ENCODE measurements at regions not wholly inside any gene's neighbourhood (a gene's known extent, or its start where the extent isn't known, plus 50 kb on each side); places are given as distances from the start of the nearest gene placed in this dataset.
"Not testable (repeated sequence)": the region's sequence is repeated elsewhere in the genome, so short reads cannot be mapped to it uniquely, and the experiment has no call there.

DNA sequence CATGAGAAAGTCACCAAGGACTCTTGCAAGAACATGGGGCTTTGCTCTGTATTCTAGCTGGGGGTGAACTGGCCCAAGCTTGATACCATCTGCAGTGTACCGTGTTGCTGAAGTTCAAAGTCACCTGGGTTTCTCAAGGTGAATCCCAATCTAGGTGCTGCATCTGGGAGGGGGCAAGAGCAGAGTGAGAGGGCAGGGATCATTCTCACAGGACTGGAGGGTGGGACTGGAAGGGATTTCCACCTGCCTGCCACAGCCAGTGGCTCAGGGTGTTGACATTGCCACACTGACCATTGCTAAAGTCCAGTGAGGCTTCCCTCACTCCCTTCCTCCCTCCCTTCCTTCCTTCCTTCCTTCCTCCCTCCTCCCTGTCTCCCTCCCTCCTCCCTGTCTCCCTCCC, 98.7 kb downstream of the MYCN start:
- no peak for DNase-seq

DNA sequence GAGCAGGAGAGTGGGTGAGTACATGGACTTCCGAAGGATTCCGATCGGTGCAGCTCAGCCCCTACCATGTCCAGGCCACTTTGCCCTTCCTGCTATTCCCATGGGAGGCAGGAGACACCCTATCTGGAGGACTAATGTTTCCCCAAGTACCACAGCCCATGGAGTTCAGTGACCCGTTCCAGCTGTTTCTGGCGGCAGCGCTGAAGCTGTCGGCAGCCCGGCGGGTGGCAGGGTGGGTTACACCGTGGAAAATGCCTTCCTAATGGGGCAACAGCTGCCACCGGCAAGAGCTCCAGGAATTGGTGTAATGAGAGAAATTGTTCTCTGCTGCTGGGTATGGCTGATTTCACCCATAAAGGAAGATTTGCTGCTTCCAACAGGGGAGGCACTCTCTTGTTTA, 98.3 kb downstream of the MYCN start:
- DNase-seq, result no peak

DNA sequence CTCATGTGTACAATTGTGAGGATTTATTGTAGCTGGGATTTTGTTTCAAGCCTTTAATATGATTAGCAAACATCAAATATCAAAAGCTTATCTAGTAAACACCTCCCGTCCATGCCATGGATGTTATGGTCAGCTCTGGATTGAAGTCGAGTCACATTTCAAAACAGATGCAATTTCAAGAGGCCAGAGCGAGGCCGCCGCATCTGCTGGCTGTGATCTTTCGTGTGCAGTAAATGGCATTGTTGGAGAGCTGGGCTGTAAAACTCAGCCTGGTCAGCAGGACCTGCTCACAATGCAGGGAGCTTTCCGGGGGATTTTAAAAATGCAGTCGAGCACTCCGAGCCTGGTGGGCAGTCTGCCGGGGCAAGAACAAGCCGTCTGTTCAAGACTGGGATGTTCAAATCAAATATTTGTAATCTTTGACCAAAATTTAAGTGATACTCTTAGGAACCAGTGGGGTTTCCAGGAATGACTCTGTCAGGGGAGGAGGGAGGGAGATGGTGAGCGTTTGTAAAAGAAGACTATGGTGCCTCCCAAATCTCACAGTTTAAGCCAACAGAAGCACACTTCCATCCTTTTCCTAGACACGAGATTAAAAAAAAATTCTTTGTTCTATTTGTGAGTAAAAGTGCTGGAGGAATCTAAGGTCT, 97.6 kb downstream of the MYCN start:
- DNase-seq, result no peak

DNA sequence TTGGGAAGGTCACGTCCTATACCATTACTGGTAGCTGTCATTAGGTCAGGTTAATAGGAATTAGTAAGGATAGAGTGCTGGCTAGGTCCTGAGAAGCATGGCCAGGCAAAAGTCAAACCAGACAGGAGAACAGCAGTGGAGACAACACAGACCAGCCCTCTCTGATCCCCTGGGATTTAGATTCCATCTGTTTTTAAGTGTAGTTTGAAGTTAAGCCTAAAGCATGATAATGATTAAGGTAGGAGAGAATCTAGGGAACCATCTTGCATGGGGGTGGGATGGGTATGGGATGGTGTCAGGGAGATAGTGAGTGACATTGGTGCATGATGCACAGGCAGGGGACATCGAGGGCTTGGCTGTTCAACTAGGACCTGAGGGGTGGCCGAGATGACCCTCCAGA, 96.6 kb downstream of the MYCN start:
- DNase-seq, result no peak

DNA sequence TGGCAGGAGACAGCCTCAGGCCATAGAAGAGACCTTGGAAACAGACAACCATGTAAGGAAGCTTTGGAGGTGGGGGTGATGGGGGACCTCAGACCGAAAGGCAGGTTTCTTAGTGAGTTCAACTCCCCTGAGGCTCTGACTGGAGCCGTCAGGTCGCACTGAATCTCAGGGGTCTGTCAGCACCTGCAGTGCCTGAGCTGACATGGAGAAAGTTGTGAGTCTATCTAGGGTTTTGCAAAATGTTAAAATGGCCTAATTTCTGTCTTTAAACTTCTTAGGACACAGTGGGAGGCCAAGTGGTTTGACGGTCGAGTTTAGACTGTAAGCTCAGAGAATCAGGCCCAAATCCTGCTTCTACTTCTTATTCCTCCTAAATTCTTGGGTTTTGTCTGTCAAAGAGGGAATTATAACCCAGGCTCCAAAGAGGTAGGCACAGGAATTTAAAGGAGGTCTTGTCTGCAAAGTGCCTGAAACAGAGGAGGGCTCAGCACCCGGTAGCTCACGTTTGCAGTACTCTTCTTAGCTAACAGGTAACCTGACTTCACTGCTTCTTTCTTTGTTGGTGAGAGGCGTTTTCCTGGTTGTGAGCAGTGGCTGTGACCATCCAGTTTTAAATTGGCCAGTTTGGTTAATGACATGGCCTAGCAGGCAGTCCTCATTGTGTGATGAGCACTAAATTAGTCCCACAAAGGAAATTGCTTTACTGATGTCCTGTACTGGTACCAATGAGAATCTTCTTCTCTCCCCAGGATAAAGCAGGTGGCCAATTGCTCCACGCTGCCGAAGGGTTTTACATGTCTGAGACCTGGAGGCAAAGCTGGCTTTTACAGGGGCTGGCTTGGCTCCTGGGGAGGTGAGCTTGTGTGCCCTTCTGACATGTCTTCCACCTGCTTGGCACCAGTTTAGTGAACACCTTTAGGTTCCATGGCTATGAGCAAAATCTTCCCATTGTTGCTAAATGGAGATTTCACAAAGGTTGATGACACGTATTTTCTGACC, 95.7 kb downstream of the MYCN start:
- DNase-seq, result no peak

DNA sequence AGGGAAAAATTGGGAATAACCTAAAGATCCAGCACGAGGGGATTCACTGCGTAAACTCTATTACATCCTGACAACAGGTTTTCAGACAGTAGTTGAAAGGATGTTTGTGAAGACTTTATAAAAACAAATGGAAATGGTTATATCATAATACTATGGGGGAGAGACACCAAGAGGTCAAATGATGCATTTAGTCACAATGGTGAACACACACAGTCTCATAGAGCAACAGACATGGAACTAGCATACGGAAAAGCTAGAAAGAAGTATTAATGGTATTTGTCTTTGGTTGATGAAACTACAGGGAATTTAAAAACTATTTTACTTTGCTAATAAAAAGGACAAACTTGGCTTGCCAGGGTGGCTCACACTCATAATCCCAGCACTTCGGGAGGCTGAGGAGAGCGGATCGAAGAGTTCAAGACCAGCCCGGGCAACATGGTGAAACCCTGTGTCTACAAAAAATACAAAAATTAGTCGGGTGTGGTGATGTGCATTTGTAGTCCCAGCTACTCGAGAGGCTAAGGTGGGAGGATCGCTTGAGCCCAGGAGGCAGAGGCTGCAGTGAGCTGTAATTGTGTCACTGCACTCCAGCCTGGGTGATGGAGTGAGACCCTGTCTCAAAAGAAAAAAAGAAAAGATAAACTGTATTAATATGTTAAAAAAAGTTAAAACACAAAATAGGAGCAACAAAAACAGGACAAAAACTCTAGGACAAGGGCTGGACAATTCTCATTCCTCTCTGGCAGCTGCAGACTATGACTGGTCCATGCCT, 94.8 kb downstream of the MYCN start:
- DNase-seq, result no peak

DNA sequence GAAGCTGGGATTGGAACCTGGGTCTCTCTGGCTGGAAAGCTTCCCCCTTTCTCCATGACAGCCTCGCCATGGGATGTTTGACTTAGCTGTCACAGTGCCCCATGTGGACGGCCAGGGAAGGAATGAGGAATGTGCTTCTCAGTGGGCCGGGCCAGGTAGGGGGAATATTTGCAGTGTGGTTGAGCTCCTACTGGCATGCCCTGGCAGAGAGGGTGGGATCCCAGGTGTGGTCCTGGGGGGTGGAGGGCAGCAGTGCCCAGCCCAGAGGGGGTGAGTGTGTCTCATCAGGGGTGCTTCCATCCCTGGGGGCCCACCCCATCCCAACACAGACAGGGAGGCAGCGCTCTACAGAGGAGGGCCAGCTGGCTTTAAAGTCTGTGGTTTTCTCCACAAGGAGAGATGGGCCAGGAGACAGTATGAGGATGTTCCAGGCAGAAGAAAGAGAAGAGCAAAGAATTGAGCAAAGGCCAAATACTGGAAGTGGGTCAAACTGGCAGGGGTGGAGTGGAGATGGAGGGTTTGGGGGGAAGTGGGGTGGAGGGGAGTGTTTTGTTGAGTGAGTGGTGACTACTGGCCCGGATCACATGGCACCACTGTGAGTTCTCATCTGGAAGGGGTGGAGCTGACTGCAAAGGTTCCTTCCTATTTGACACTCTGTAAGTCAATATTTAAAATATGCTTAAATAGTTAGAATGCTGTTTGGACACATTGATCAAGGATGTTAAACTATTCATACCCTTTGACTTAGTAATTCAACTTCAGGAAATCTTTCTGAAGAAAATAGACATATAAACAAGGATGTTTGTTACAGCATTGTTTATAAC, 94.0 kb downstream of the MYCN start:
- DNase-seq, result no peak

DNA sequence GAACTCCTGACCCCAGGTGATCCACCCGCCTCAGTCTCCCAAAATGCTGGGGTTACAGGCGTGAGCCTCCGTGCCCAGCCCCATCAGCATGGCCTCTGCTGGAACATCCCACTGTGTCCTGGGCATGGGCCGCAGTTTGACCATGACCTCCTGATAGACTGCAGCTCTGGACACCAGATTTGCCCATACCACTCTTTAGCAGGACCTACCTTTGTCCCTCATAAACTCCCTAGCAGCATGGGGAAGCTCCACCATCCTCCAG, 92.6 kb downstream of the MYCN start:
- no peak for DNase-seq

DNA sequence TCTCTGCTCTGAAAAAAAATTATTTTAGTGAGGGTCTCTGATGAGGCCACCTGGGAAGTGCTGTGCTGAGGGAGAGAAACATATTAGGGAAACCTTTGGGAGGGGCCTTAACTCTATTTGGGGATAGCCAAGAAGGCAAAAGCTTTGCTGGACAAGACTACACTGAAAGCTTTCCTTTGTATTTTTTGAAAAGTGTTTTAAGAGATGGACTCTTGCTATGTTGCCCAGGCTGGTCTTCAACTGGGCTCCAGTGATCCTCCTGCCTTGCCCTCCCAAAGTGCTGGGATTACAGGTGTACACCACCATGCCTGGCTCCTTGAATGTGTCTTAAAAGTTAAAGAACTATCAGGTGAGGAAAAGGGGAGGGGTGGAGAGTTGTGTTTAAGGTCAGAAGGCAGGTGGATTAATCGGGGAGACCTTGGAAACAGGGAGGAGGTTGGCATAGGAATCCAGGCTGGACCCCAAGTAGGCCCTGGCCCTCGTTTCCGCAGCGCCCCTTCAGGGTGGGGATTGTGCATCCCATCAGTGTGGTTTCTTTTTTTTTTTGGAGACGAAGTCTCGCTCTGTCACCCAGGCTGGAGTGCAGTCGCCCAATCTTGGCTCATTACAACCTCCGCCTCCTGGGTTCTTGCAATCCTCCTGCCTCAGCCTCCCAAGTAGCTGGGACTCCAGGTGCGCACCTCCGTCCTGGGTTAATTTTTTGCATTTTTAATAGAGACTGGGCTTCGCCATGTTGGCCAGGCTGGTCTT, 92.1 kb downstream of the MYCN start:
- DNase-seq, result no peak

DNA sequence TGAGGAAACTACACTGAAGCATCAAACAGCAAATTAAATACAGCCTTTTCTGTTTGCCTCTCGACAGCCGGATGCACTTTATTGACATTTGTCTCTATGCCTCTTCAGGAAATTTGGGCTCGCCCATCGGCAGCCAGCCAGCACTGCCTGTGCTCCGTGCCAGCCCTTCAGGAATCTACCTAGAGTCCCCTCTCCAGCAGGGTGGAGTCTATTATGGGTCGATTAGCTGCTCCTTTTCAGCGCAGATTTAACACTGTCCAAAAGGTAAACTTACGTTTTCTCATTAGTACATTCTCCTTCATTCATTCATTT, 91.5 kb downstream of the MYCN start:
- no peak for DNase-seq

DNA sequence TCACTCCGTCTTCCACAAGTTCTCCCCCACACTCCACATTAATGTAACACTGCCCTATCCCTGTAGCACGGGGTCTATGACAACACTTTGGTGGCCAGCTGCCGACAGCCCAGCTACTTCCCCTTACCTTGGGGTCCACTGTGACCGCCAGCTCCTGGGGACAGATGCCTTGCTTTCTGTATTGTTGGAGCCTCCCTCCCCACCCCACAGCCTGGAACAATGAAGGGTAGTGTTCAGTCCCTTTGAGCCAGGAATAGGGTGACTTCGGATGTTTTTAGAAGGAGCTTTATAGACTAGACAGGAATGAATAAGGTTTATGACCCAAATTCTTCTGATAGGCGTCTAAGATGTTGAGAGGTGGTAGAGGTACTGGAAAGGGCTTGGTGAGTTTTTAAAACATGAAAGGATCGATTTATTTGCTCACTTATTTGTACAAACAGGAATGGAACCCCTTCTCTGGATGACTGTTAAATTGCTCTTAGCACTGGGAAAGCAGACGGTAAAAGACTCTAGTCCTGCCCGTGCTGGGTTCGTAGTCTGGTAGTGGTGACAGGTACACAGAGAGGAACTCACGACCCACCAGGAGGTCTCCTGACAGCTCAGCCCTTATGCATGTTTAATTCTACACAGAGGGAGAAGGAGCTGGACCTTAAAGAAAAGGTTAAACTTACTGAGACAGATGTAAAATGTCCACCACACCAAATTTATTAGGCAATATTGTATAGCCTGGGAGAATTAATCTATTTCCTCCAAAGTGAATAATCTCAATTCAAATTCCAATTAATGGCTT, 90.9 kb downstream of the MYCN start:
- DNase-seq, result no peak

DNA sequence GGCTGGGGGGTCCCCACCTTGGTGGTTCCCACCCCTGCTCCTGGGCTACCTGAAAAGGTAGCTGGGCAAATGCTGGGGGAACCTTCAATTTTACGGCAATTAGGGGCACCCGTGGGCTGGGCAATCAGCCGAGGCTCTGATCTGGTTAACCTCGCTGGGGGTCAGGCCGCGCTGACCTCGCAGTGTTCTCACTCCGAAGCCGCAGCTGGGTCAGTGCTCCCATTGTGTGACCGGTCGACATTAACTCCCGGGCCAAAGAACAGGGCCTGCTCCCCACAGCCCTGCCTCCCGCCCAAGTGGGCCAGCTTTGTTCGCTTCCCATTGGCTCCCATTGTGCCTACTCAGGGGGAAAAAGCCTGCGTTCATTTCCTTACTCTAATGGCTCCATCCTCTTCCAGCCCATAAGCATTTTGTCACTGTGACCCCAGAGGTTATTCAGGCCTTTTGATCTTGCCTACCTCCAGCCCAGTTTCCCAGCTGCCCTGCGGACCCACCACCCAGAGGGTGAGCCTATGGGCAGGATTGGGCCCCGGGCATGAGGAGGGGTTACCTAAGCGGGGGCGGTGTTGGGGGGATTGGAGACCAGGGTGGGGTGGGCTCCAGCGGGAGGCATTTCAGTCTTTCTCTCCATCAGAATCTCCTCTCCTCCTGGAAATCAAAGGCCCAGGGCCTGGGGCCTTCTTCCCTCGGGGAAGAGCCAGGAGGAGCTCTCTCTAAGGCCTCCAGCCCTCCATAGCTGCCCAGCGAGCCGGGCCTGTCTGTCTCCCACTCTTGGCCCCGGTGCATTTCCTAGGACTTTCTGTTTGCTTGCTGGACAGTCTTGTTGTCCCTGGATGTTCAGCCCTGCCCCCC, 90.1 kb downstream of the MYCN start:
- no peak for DNase-seq

DNA sequence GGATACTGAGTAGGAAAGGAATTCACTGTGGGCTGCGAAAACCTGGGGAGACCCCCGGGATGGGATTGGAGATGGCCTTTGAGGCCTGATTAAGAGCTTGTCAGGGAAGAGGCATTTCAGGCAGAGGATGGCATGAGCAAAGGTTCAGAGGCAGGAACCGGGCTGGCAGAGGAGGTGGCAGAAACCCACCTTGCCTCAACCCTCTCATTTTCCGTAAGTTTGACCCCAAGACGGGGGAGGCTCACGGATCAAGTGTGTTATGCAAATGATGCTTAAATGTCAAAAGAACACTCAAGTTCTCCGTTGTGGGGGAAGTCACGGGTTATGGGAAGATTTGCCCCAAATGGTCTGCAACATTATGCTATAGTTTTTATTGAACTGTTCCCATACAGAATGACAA, 88.3 kb downstream of the MYCN start:
- no peak for DNase-seq

DNA sequence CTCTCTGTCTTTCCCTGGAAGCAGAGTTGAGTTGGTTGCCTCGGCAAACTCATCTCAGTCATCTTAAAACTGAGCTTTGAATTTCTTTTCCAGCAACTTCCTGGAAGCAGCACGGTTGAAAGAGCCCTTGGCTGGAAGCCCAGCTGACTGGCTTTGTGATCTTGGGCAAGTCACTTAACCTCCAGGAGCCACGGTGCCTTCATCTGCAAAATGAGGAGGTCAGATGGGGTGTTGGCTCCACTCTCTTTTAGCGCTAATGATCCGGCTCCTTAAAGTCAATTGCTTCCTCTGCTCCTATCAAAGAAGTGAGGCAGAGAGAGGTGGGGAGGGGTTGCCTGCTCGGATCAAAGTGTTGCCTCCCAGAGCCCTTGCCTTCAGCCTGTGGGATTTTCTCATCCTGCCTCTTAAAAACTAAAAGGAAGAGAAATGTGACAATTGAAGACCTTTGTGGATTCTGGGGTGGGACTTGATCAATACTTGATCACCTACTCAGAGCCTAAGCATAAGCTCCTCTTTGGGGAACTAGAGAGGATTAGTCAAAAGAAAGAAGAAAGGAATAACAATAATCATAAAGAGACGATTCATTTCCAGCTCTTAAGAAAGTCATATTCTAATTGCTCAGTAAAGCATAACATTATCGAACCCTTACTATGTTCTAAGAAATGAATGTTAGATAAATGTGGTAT, 86.6 kb downstream of the MYCN start:
- no peak for DNase-seq

DNA sequence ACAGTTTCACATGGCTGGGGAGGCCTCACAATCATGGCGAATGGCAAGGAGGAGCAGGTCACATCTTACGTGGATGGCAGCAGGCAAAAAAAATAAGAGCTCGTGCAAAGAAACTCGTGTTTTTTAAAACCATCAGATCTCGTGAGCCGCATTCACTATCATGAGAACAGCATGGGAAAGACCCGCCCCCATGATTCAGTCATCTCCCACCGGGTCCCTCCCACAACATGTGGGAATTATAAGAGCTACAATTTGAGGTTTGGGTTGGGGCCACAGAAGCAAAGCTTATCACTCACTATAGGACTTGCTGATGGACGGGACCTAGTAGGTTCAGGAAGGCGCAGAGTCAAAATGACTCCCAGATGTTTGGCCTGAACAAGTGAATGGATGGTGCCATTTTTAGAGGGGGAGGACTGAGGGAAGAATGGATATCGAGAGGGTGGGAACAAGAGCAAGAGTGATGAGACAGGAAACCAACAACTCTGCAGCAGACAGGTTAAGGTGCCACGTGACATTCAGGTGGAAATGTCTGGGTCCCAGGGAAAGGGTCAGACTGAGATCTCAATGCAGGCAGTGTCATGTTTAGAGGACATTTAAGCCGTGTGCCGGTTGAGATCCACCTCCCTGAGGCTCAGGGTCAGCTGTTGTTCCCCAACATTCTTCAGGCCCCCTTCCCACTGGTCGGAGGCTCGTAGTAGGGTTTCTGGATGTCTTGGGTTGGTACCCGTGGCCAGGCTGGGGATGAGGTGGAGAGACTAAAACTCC, 85.7 kb downstream of the MYCN start:
- no peak for DNase-seq

DNA sequence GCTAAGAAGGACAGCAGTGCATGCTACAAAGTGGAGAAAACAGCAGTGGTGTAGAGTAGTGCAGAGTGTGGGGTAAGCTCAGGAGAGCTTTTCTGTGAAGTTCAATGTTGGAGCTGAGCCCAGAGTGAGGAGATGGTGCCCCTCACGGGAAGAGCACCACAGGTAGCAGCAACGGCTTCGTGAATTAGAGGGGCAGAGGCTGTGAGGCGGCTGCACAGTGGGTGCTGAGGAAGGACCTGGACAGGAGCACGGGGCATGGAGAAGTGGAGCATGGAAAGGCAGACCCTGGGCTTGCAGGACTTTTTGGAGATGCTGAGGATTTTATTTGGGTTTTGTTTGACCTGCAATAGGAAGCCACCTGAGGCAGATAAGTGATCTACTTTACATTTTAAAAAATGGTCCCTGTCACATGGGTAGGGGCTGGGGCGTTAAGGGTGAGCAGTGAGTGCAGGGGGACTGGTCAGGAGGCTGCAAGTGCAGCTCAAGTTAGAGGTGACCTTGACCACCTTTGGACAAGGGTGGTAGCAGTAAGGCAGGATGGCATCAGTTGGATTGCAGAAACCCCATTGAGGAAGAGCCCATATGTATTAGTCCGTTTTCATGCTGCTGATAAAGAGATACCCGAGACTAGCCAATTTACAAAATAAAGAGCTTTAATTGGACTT, 85.0 kb downstream of the MYCN start:
- no peak for DNase-seq

DNA sequence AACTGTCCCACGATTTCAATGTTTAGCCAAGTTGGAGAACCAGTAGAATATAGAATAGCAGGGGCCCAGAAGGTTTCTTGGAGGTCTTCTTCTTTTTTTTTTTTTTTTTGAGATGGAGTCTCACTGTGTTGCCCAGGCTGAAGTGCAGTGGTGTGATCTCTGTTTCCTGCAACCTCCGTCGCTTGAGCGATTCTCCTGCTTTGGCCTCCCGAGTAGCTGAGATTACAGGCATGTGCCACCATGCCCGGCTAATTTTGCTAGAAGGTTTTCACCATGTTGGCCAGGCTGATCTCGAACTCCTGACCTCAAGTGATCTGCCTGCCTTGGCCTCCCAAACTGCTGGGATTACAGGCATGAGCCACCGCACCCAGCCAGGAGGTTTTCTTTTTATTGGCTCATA, 84.3 kb downstream of the MYCN start:
- DNase-seq, result not testable (repeated sequence)

DNA sequence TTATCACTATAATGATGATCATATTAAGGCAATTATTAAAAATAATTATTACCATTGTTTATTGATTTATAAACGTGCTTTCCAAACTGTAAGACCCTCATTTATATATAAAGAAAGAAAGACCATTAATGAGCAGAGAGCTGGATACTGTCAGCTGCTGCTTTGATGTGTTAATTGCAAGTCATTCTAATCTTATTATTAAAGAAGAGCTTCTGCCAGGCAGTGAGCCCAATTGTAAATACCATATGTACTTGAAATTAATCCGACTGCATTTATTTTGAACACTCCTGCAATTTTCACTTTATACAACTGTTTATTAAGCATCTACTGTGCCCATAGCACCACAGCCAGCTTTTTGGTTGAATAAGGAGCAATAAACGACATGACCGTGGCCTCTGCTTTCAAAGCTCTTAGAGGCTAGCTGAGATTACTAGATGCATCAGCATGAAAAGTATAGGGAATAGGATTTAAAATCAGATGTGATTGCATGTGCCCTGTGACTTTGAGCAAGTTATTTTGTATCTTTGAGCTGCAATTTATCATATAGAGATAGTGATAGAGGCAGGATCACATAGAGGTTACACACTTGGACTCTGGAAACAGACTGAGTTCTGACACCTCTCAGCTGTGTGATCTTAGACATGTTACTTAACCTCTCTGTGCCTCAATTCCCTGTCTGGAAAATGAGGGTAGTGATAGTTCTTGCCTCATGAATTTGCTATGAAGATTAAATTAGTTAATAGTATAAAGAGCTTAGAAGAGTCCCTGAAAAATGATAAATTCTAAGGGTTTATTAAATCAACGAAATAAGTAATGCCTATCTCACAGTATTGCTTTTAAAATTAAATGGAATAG, 83.4 kb downstream of the MYCN start:
- no peak for DNase-seq

Measured in CD4-positive, alpha-beta T cell treated with Interleukin-12 subunit alpha and Interleukin-12 subunit beta, for 1 hour (primary cell).